ENCODE measurements at regions not wholly inside any gene's neighbourhood (a gene's known extent, or its start where the extent isn't known, plus 50 kb on each side); places are given as distances from the start of the nearest gene placed in this dataset.

- TF ChIP-seq EZH2phosphoT487 (IDR thresholded peaks at IDR 0.05; ENCODE audit: borderline replicate concordance, low read depth, low read length) (no peak), CTCF (conservative IDR thresholded peaks at IDR 0.05; ENCODE audit: low read length) (no peak)
- Histone ChIP-seq H3K9me3 (ENCODE audit: low read length) (no peaks in the 10 kb centered on the region), H2AFZ (ENCODE audit: low read length) (no peak overlapping the region), H3K4me1 (ENCODE audit: insufficient read depth, low read length, poor library complexity, severe bottlenecking) (no peaks in the 10 kb centered on the region), H3K79me2 (ENCODE audit: insufficient read depth, low read depth, low read length) (no peaks in the 10 kb centered on the region), H3K9me2 (ENCODE audit: insufficient read depth, low read length) (no peaks in the 10 kb centered on the region; the same call in 1 of the 2 replicates), H3K36me3 (ENCODE audit: insufficient read depth, low read length) (no peaks in the 10 kb centered on the region), H3K27ac (ENCODE audit: low read depth, low read length, poor library complexity, severe bottlenecking) (no peak overlapping the region), H3K4me2 (ENCODE audit: low read length) (no peak overlapping the region), H4K20me1 (ENCODE audit: insufficient read depth, low read length) (no peaks in the 10 kb centered on the region), H3K4me3 (ENCODE audit: low read depth, low read length, poor library complexity, severe bottlenecking) (no peak overlapping the region)
- no peak for DNase-seq (ENCODE audit: low spot score)
- POLR2A ChIA-PET = no interaction called here
- CTCF ChIA-PET (ENCODE audit: unreplicated experiment) = no interaction called here
- no TSS peak for BruUV-seq (replicated peaks)
- intact Hi-C loops (cut with micrococcal nuclease; ENCODE audit: unreplicated experiment) = no loop called here
Measured at GRCh38 chr3:26894443-26894842, 271.9 kb downstream of the LRRC3B start.

- no peaks in the 10 kb centered on the region for H3K79me2 ChIP-seq (ENCODE audit: insufficient read depth, low read depth, low read length)
- no peak for DNase-seq (ENCODE audit: low spot score)
- H3K27ac ChIP-seq (ENCODE audit: low read depth, low read length, poor library complexity, severe bottlenecking) = no peak overlapping the region
- CTCF ChIA-PET (ENCODE audit: unreplicated experiment) = no interaction called here
- POLR2A ChIA-PET = interaction anchor here (0.5 to 1.0 kb wide), 4 partner anchors 9 to 463 kb away, joined by 3 to 4 read pairs (median 3); no protein-coding TSS in a partner anchor
- H4K20me1 ChIP-seq (ENCODE audit: insufficient read depth, low read length) = no peaks in the 10 kb centered on the region
- no peak for TF ChIP-seq CTCF (conservative IDR thresholded peaks at IDR 0.05; ENCODE audit: low read length)
- no peak for TF ChIP-seq EZH2phosphoT487 (IDR thresholded peaks at IDR 0.05; ENCODE audit: borderline replicate concordance, low read depth, low read length)
- no peak overlapping the region for H2AFZ ChIP-seq (ENCODE audit: low read length)
- H3K36me3 ChIP-seq (ENCODE audit: insufficient read depth, low read length) = no peaks in the 10 kb centered on the region
- no peaks in the 10 kb centered on the region for H3K9me2 ChIP-seq (ENCODE audit: insufficient read depth, low read length)
- intact Hi-C loops (cut with micrococcal nuclease; ENCODE audit: unreplicated experiment) = no loop called here
- H3K9me3 ChIP-seq (ENCODE audit: low read length) = no peaks in the 10 kb centered on the region
- H3K4me3 ChIP-seq (ENCODE audit: low read depth, low read length, poor library complexity, severe bottlenecking) = no peak overlapping the region
- BruUV-seq (replicated peaks) = no TSS peak
- no peaks in the 10 kb centered on the region for H3K4me1 ChIP-seq (ENCODE audit: insufficient read depth, low read length, poor library complexity, severe bottlenecking)
- no peak overlapping the region for H3K4me2 ChIP-seq (ENCODE audit: low read length)
Measured at GRCh38 chr3:26915208-26915607, 292.6 kb downstream of the LRRC3B start.

GRCh38 chr3:26920646-26921478 is 298.3 kb downstream of the LRRC3B start:
- Histone ChIP-seq H3K9me3 (ENCODE audit: low read length) (no peaks in the 10 kb centered on the region), H3K79me2 (ENCODE audit: insufficient read depth, low read depth, low read length) (no peaks in the 10 kb centered on the region), H3K4me2 (ENCODE audit: low read length) (no peak overlapping the region), H3K4me1 (ENCODE audit: insufficient read depth, low read length, poor library complexity, severe bottlenecking) (no peaks in the 10 kb centered on the region), H3K4me3 (ENCODE audit: low read depth, low read length, poor library complexity, severe bottlenecking) (no peak overlapping the region), H4K20me1 (ENCODE audit: insufficient read depth, low read length) (no peaks in the 10 kb centered on the region), H3K27ac (ENCODE audit: low read depth, low read length, poor library complexity, severe bottlenecking) (no peak overlapping the region), H3K36me3 (ENCODE audit: insufficient read depth, low read length) (no peaks in the 10 kb centered on the region), H2AFZ (ENCODE audit: low read length) (no peak overlapping the region), H3K9me2 (ENCODE audit: insufficient read depth, low read length) (no peaks in the 10 kb centered on the region)
- DNase-seq (ENCODE audit: low spot score) = no peak
- no TSS peak for BruUV-seq (replicated peaks)
- POLR2A ChIA-PET = interaction anchor here (1.2 kb wide), 1 partner anchor 9 kb away, joined by 4 read pairs; no protein-coding TSS in a partner anchor
- no peak for TF ChIP-seq EZH2phosphoT487 (IDR thresholded peaks at IDR 0.05; ENCODE audit: borderline replicate concordance, low read depth, low read length)
- intact Hi-C loops (cut with micrococcal nuclease; ENCODE audit: unreplicated experiment) = no loop called here
- CTCF ChIA-PET (ENCODE audit: unreplicated experiment) = no interaction called here

Measured in OCI-LY7 (cell line).